ENCODE measurements at regions not wholly inside any gene's neighbourhood (a gene's known extent, or its start where the extent isn't known, plus 50 kb on each side); places are given as distances from the start of the nearest gene placed in this dataset.

GRCh38 chr2:224136396-224136795, 97.3 kb upstream of the SERPINE2 start:
- 81% methylated on average over 4 of the region's 4 CpGs for WGBS (ENCODE audit: low lambda C conversion rate, missing lambda C conversion rate)
- Histone ChIP-seq H3K36me3 (replicated peaks; ENCODE audit: insufficient read depth, low read depth) (no peaks in the 10 kb centered on the region), H3K9me3 (ENCODE audit: low read depth) (no peaks in the 10 kb centered on the region), H3K79me2 (no peaks in the 10 kb centered on the region), H3K9me2 (replicated peaks; ENCODE audit: insufficient read depth) (no peaks in the 10 kb centered on the region), H3K4me1 (ENCODE audit: insufficient read depth) (no peaks in the 10 kb centered on the region), H4K20me1 (ENCODE audit: insufficient read depth, poor library complexity, severe bottlenecking) (no peaks in the 10 kb centered on the region), H3K27me3 (no peaks in the 10 kb centered on the region), H3K27ac (no peak overlapping the region), H2AFZ (no peak overlapping the region), H3K4me2 (no peak overlapping the region), H3K4me3 (no peak overlapping the region)
- DNase-seq (ENCODE audit: low spot score): no peak
- TF ChIP-seq EZH2 (IDR thresholded peaks at IDR 0.05; ENCODE audit: borderline replicate concordance) (no peak), EZH2phosphoT487 (IDR thresholded peaks at IDR 0.05; ENCODE audit: low read depth, severe bottlenecking, unreplicated experiment) (no peak), CTCF (IDR thresholded peaks at IDR 0.05; ENCODE audit: poor library complexity) (no peak)

- DNase-seq (ENCODE audit: low spot score): no peak
- Histone ChIP-seq H3K27ac (no peak overlapping the region), H3K4me1 (ENCODE audit: insufficient read depth) (no peaks in the 10 kb centered on the region), H3K4me3 (no peak overlapping the region), H3K9me2 (replicated peaks; ENCODE audit: insufficient read depth) (no peaks in the 10 kb centered on the region), H3K27me3 (no peaks in the 10 kb centered on the region), H2AFZ (no peak overlapping the region), H3K4me2 (no peak overlapping the region), H4K20me1 (ENCODE audit: insufficient read depth, poor library complexity, severe bottlenecking) (no peaks in the 10 kb centered on the region), H3K36me3 (replicated peaks; ENCODE audit: insufficient read depth, low read depth) (no peaks in the 10 kb centered on the region), H3K9me3 (ENCODE audit: low read depth) (no peaks in the 10 kb centered on the region), H3K79me2 (no peaks in the 10 kb centered on the region)
- TF ChIP-seq EZH2 (IDR thresholded peaks at IDR 0.05; ENCODE audit: borderline replicate concordance) (no peak), CTCF (IDR thresholded peaks at IDR 0.05; ENCODE audit: poor library complexity) (no peak), EZH2phosphoT487 (IDR thresholded peaks at IDR 0.05; ENCODE audit: low read depth, severe bottlenecking, unreplicated experiment) (no peak)
- WGBS (ENCODE audit: low lambda C conversion rate, missing lambda C conversion rate): 94% methylated on average over 5 of the region's 5 CpGs
These were observed 96.8 kb upstream of the SERPINE2 start for GRCh38 chr2:224135881-224136280.

GRCh38 chr2:224134003-224134734, 95.1 kb upstream of the SERPINE2 start:
- Histone ChIP-seq H4K20me1 (ENCODE audit: insufficient read depth, poor library complexity, severe bottlenecking) (no peaks in the 10 kb centered on the region), H3K9me3 (ENCODE audit: low read depth) (no peaks in the 10 kb centered on the region), H3K36me3 (replicated peaks; ENCODE audit: insufficient read depth, low read depth) (no peaks in the 10 kb centered on the region), H3K27me3 (no peaks in the 10 kb centered on the region), H3K4me3 (no peak overlapping the region), H2AFZ (no peak overlapping the region), H3K4me1 (ENCODE audit: insufficient read depth) (no peaks in the 10 kb centered on the region), H3K27ac (no peak overlapping the region), H3K79me2 (no peaks in the 10 kb centered on the region), H3K9me2 (replicated peaks; ENCODE audit: insufficient read depth) (no peaks in the 10 kb centered on the region), H3K4me2 (no peak overlapping the region)
- DNase-seq (ENCODE audit: low spot score): no peak
- TF ChIP-seq CTCF (IDR thresholded peaks at IDR 0.05; ENCODE audit: poor library complexity): no peak
- no peak for TF ChIP-seq EZH2 (IDR thresholded peaks at IDR 0.05; ENCODE audit: borderline replicate concordance)
- TF ChIP-seq EZH2phosphoT487 (IDR thresholded peaks at IDR 0.05; ENCODE audit: low read depth, severe bottlenecking, unreplicated experiment): no peak
- WGBS (ENCODE audit: low lambda C conversion rate, missing lambda C conversion rate): 97% methylated on average over 4 of the region's 4 CpGs

Data from hepatocyte (in vitro differentiated cells).